SK-N-SH (cell line): ENCODE measurements at regions not wholly inside any gene's neighbourhood (a gene's known extent, or its start where the extent isn't known, plus 50 kb on each side); places are given as distances from the start of the nearest gene placed in this dataset.

Source experiments
- CTCF ChIA-PET: fragments of 300-600, 350-600 bp; formaldehyde crosslinking; extraction: SDS; loops from one replicate; lab custom pipeline; 2021; lab: Yijun Ruan, JAX
- POLR2A ChIA-PET: fragments of 350-600 bp; sonication (Branson Sonifier 250); formaldehyde crosslinking; extraction: SDS; loops from one replicate; lab custom pipeline; 2020; ENCODE audit warnings: antibody characterized with exemption, inconsistent platforms; lab: Yijun Ruan, JAX
- DNase-seq: peaks from one replicate; pipeline ENCODE4 v3.0.0; 2012
- H2AFZ ChIP-seq: fragments of 200-600 bp; sonication (generic); 2 replicates; pipeline ENCODE4 v1.8.1; 2016; ENCODE audit warnings: antibody characterized with exemption, mild to moderate bottlenecking, low read depth
- H3F3A ChIP-seq: fragments of 200-600 bp; sonication (generic); replicated peaks from 2 replicates; pipeline ENCODE3; 2016; ENCODE audit warnings: antibody characterized with exemption, mild to moderate bottlenecking; ENCODE audit not compliant: insufficient read depth
- H3K27ac ChIP-seq, 2 experiments: fragments of 200-500 bp in 1 of 2; fragments of 200-600 bp in 1 of 2; sonication (Bioruptor generic) in 1 of 2; sonication (generic), shearing (Covaris generic) in 1 of 2; 2 replicates each; pipeline versions ENCODE4 v1.5.1 to v1.6.1; 2014 to 2016; ENCODE audit warnings: low read depth in 2 of 2, inconsistent platforms in 1 of 2, low read length in 1 of 2, mild to moderate bottlenecking in 1 of 2, mixed read lengths in 1 of 2
- H3K27me3 ChIP-seq: fragments of 200-600 bp; sonication (generic), shearing (Covaris generic); 2 replicates; pipeline ENCODE4 v1.6.1; 2016; ENCODE audit warnings: mixed run types; ENCODE audit not compliant: insufficient read depth
- H3K36me3 ChIP-seq, 2 experiments: fragments of 200-500 bp in 1 of 2; fragments of 200-600 bp in 1 of 2; sonication (Bioruptor generic) in 1 of 2; sonication (generic) in 1 of 2; replicated peaks in 1 of 2; 2 replicates each; pipeline versions ENCODE3 to v1.5.1; 2014 to 2016; ENCODE audit warnings: low read length in 1 of 2, mild to moderate bottlenecking in 1 of 2; ENCODE audit not compliant: insufficient read depth in 2 of 2, control insufficient read depth in 1 of 2
- H3K4me1 ChIP-seq, 2 experiments: fragments of 200-500 bp in 1 of 2; fragments of 200-600 bp in 1 of 2; sonication (Bioruptor generic) in 1 of 2; sonication (generic), shearing (Covaris generic) in 1 of 2; 2 replicates each; pipeline versions ENCODE4 v1.5.1 to v1.6.1; 2014 to 2016; ENCODE audit warnings: low read depth in 1 of 2, low read length in 1 of 2, mixed run types in 1 of 2; ENCODE audit not compliant: insufficient read depth in 2 of 2, control insufficient read depth in 1 of 2
- H3K4me2 ChIP-seq: fragments of 200-600 bp; sonication (generic), shearing (Covaris generic); 2 replicates; pipeline ENCODE4 v1.6.1; 2017; ENCODE audit warnings: mixed run types
- H3K4me3 ChIP-seq, 2 experiments: fragments of 200-500 bp in 1 of 2; fragments of 200-600 bp in 1 of 2; sonication (Bioruptor generic) in 1 of 2; sonication (generic), shearing (Covaris generic) in 1 of 2; 2 replicates each; pipeline versions ENCODE4 v1.5.1 to v1.8.1; 2014 to 2016; ENCODE audit warnings: low read depth in 2 of 2, inconsistent platforms in 1 of 2, low read length in 1 of 2, mild to moderate bottlenecking in 1 of 2, mixed read lengths in 1 of 2, moderate library complexity in 1 of 2
- H3K79me2 ChIP-seq: fragments of 200-600 bp; sonication (generic); 2 replicates; pipeline ENCODE4 v1.8.1; 2017; ENCODE audit warnings: mild to moderate bottlenecking; ENCODE audit not compliant: insufficient read depth
- H3K9ac ChIP-seq: fragments of 200-600 bp; sonication (generic); 2 replicates; pipeline ENCODE4 v1.6.1; 2017; ENCODE audit warnings: mixed run types
- H3K9me2 ChIP-seq: fragments of 200-600 bp; sonication (generic); 2 replicates; pipeline ENCODE4 v1.6.1; 2017; ENCODE audit warnings: mixed run types
- H3K9me3 ChIP-seq: fragments of 200-600 bp; sonication (generic); 2 replicates; pipeline ENCODE4 v1.6.1; 2017; ENCODE audit warnings: mixed run types, mild to moderate bottlenecking, moderate library complexity
- H4K20me1 ChIP-seq: fragments of 200-600 bp; sonication (generic); 2 replicates; pipeline ENCODE4 v1.6.1; 2017; ENCODE audit warnings: mild to moderate bottlenecking, mixed run types; ENCODE audit not compliant: insufficient read depth
- CTCF ChIP-seq: fragments of 200-600 bp; sonication (generic); IDR thresholded peaks from 2 replicates; pipeline ENCODE4 v1.6.1; 2017; ENCODE audit warnings: antibody characterized with exemption, mild to moderate bottlenecking, moderate library complexity
- EP300 ChIP-seq, 2 experiments: IDR thresholded peaks; 2 replicates each; pipeline versions ENCODE4 v1.4.0 to v1.6.1; 2012; ENCODE audit warnings: borderline replicate concordance in 1 of 2, low read depth in 1 of 2, low read length in 1 of 2
- FOXJ3 ChIP-seq: sonication (generic); formaldehyde crosslinking; IDR thresholded peaks from 2 replicates; pipeline ENCODE4 v1.5.1; 2020; ENCODE audit warnings: mild to moderate bottlenecking, missing genetic modification reagents
- FOXM1 ChIP-seq: IDR thresholded peaks from 2 replicates; pipeline ENCODE4 v1.4.0; 2012; ENCODE audit warnings: low read depth, mild to moderate bottlenecking
- GATA2 ChIP-seq: sonication (generic); formaldehyde crosslinking; IDR thresholded peaks from 2 replicates; pipeline ENCODE4 v1.5.0; 2020; ENCODE audit warnings: mild to moderate bottlenecking, missing genetic modification reagents
- MXI1 ChIP-seq: IDR thresholded peaks from 2 replicates; pipeline ENCODE4 v1.6.1; 2012; ENCODE audit warnings: mild to moderate bottlenecking, low read depth, low read length, improper control_type of control experiment
- NFIC ChIP-seq: IDR thresholded peaks from 2 replicates; pipeline ENCODE4 v1.4.0; 2012; ENCODE audit warnings: borderline replicate concordance
- NRF1 ChIP-seq: IDR thresholded peaks from 2 replicates; pipeline ENCODE4 v1.6.1; 2012; ENCODE audit warnings: low read depth, mild to moderate bottlenecking, low read length
- POLR2AphosphoS5 ChIP-seq: IDR thresholded peaks from 2 replicates; pipeline ENCODE4 v1.6.1; 2012; ENCODE audit warnings: low read depth, low read length
- RAD21 ChIP-seq: IDR thresholded peaks from 2 replicates; pipeline ENCODE4 v1.6.1; 2012; ENCODE audit warnings: mild to moderate bottlenecking, low read length
- REST ChIP-seq: IDR thresholded peaks from 2 replicates; pipeline ENCODE4 v1.6.1; 2012; ENCODE audit warnings: mild to moderate bottlenecking, low read depth, low read length, moderate library complexity
- RFX5 ChIP-seq: IDR thresholded peaks from 2 replicates; pipeline ENCODE4 v1.6.1; 2012; ENCODE audit warnings: mild to moderate bottlenecking, improper control_type of control experiment, low read length
- RXRA ChIP-seq: IDR thresholded peaks from 2 replicates; pipeline ENCODE4 v1.4.0; 2012; ENCODE audit warnings: low read depth, mild to moderate bottlenecking, borderline replicate concordance
- SIN3A ChIP-seq: IDR thresholded peaks from 2 replicates; pipeline ENCODE4 v1.6.1; 2012; ENCODE audit warnings: low read depth, mild to moderate bottlenecking, low read length, moderate library complexity, borderline replicate concordance
- USF2 ChIP-seq: fragments of 150-350 bp; IDR thresholded peaks from 2 replicates; pipeline ENCODE4 v1.6.1; 2017; ENCODE audit warnings: antibody characterized with exemption, low read length, low read depth, borderline replicate concordance
- ZBTB33 ChIP-seq: IDR thresholded peaks from 2 replicates; pipeline ENCODE4 v1.4.0; 2012; ENCODE audit warnings: low read depth, borderline replicate concordance
- WGBS: methylation state at CpG from one replicate; pipeline ENCODE4 v1.1.6; 2017; ENCODE audit warnings: low lambda C conversion rate; 5-methylcytosine and 5-hydroxymethylcytosine counted together
- TF ChIP-seq, protein P1 (sequence below): fragments of 150-350 bp; IDR thresholded peaks from 2 replicates; pipeline ENCODE4 v1.6.1; 2016; ENCODE audit warnings: mild to moderate bottlenecking, low read depth, low read length
- TF ChIP-seq, protein P2 (sequence below): IDR thresholded peaks from 2 replicates; pipeline ENCODE4; 2012

DNA sequence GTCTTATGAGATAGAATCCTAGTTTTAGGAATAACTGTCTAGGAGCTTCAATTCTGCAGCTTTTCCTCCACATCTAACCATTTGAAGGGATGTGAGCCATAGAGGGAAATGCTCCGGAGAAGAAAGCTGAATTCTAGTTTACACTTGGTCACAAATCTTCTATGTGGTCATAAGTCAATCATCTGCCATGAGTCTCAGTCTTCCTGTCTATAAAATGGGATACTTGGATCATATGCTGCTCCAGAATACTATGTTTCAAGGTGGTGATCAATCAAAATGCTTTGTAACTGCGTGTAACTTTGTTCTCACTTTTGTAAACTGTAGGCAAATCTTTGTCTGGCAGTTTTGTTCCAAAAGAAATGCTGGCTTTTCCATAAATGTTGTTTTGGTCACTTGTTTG is 152.0 kb upstream of the SV2C start (continued):
- TF ChIP-seq REST (no peak), NFIC (no peak), NRF1 (no peak), MXI1 (no peak), GATA2 (CRISPR knock-in tag) (no peak), RXRA (no peak)
- TF ChIP-seq, protein P1, sequence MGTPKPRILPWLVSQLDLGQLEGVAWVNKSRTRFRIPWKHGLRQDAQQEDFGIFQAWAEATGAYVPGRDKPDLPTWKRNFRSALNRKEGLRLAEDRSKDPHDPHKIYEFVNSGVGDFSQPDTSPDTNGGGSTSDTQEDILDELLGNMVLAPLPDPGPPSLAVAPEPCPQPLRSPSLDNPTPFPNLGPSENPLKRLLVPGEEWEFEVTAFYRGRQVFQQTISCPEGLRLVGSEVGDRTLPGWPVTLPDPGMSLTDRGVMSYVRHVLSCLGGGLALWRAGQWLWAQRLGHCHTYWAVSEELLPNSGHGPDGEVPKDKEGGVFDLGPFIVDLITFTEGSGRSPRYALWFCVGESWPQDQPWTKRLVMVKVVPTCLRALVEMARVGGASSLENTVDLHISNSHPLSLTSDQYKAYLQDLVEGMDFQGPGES = no peak

DNA sequence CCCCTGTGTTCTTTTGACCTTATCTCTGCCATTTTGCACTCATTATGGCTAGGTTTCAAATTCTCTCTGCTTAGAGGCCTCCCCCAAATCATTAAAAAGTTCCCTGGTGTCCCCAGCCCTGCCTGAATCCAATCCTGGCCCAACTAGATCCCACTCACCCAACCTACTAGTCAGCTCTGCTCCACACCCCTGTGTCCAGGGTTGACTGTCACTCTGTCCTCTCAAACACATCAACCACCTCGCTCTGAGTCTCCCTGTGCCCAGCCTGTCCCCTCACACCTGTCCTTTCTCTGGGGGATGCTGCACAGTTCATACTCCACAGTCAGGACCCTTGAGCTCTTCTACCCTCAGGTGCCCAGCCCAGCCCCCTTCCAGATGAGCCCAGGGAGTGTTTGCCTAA is 154.2 kb upstream of the SV2C start:
- no peak overlapping the region for H3K27ac ChIP-seq
- no peaks in the 10 kb centered on the region for H4K20me1 ChIP-seq
- ChIA-PET POLR2A (no interaction called here), CTCF (interaction anchor here (0.7 to 1.2 kb wide), 2 partner anchors 12 to 142 kb away, joined by 3 read pairs; no protein-coding TSS in a partner anchor)
- no peaks in the 10 kb centered on the region for H3F3A ChIP-seq
- peaks cover 0 to 7% of the 10 kb centered on the region in 2 experiments; a peak in 1 of 4 replicates for H3K4me1 ChIP-seq
- 45% methylated on average over 1 of the region's 1 CpG for WGBS
- H3K36me3 ChIP-seq = no peaks in the 10 kb centered on the region
- TF ChIP-seq NFIC = no peak
- TF ChIP-seq, protein P2, sequence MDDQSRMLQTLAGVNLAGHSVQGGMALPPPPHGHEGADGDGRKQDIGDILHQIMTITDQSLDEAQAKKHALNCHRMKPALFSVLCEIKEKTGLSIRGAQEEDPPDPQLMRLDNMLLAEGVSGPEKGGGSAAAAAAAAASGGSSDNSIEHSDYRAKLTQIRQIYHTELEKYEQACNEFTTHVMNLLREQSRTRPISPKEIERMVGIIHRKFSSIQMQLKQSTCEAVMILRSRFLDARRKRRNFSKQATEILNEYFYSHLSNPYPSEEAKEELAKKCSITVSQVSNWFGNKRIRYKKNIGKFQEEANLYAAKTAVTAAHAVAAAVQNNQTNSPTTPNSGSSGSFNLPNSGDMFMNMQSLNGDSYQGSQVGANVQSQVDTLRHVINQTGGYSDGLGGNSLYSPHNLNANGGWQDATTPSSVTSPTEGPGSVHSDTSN = no peak
- TF ChIP-seq EP300 (IDR thresholded peaks at IDR 0.05; ENCODE audit: borderline replicate concordance in 1 of 2, low read depth in 1 of 2, low read length in 1 of 2) = no peak
- TF ChIP-seq FOXJ3 (CRISPR knock-in tag) = no peak
- TF ChIP-seq FOXM1 = no peak
- TF ChIP-seq USF2 = no peak
- TF ChIP-seq RFX5 = no peak
- TF ChIP-seq, protein P1 = no peak
- no peak for TF ChIP-seq RAD21
- no peak for TF ChIP-seq POLR2AphosphoS5
- no peak for TF ChIP-seq SIN3A
- TF ChIP-seq RXRA = no peak
- no peak for TF ChIP-seq ZBTB33
- no peak for TF ChIP-seq MXI1
- no peak for TF ChIP-seq CTCF
- no peak overlapping the region for H3K4me2 ChIP-seq
- H3K27me3 ChIP-seq = no peaks in the 10 kb centered on the region
- no peaks in the 10 kb centered on the region for H3K9me3 ChIP-seq
- no peaks in the 10 kb centered on the region for H3K79me2 ChIP-seq
- DNase-seq = no peak
- no peak overlapping the region for H2AFZ ChIP-seq
- H3K9me2 ChIP-seq = no peaks in the 10 kb centered on the region
- no peak overlapping the region for H3K9ac ChIP-seq
- no peak overlapping the region for H3K4me3 ChIP-seq
